ENCODE measurements at regions not wholly inside any gene's neighbourhood (a gene's known extent, or its start where the extent isn't known, plus 50 kb on each side); places are given as distances from the start of the nearest gene placed in this dataset.

GRCh38 chr4:136395212-136395722, 1137.0 kb downstream of the PCDH18 start:
- H3K36me3 Mint-ChIP-seq, result no peaks in the 10 kb centered on the region

GRCh38 chr4:136392576-136392975, 1139.7 kb downstream of the PCDH18 start:
- Mint-ChIP-seq H3K36me3 (no peaks in the 10 kb centered on the region), H3K27me3 (no peaks in the 10 kb centered on the region), H3K9me3 (peaks cover 2 to 4% (median 2%) of the 10 kb centered on the region in 3 donors), H3K4me3 (no peak overlapping the region), H3K4me1 (no peaks in the 10 kb centered on the region), H3K27ac (no peak overlapping the region)

More at GRCh38 chr4:136395212-136395722, 1137.0 kb downstream of the PCDH18 start:
- no peaks in the 10 kb centered on the region for H3K27me3 Mint-ChIP-seq
- peaks cover 2 to 4% (median 3%) of the 10 kb centered on the region in 3 donors for H3K9me3 Mint-ChIP-seq
- H3K27ac Mint-ChIP-seq, result no peak overlapping the region
- H3K4me1 Mint-ChIP-seq, result no peaks in the 10 kb centered on the region
- H3K4me3 Mint-ChIP-seq, result no peak overlapping the region

GRCh38 chr4:136390824-136391223, 1141.5 kb downstream of the PCDH18 start:
- no peaks in the 10 kb centered on the region for H3K4me1 Mint-ChIP-seq
- H3K9me3 Mint-ChIP-seq, result peaks cover 0 to 2% (median 2%) of the 10 kb centered on the region in 3 donors
- H3K36me3 Mint-ChIP-seq, result no peaks in the 10 kb centered on the region
- H3K27me3 Mint-ChIP-seq, result no peaks in the 10 kb centered on the region
- no peak overlapping the region for H3K27ac Mint-ChIP-seq
- H3K4me3 Mint-ChIP-seq, result no peak overlapping the region

- no peaks in the 10 kb centered on the region for H3K27me3 Mint-ChIP-seq
- H3K4me3 Mint-ChIP-seq, result no peak overlapping the region
- H3K4me1 Mint-ChIP-seq, result no peaks in the 10 kb centered on the region
- H3K9me3 Mint-ChIP-seq, result peaks cover 0 to 2% (median 0%) of the 10 kb centered on the region in 3 donors
- H3K36me3 Mint-ChIP-seq, result no peaks in the 10 kb centered on the region
- no peak overlapping the region for H3K27ac Mint-ChIP-seq
Measured at GRCh38 chr4:136383082-136383481, 1149.2 kb downstream of the PCDH18 start.

- Mint-ChIP-seq H3K27ac (no peak overlapping the region), H3K36me3 (no peaks in the 10 kb centered on the region), H3K27me3 (no peaks in the 10 kb centered on the region), H3K4me3 (no peak overlapping the region), H3K9me3 (peaks cover 2 to 7% (median 3%) of the 10 kb centered on the region in 3 donors), H3K4me1 (no peaks in the 10 kb centered on the region)
Measured at GRCh38 chr4:136371231-136371630, 1161.1 kb downstream of the PCDH18 start.

- no peaks in the 10 kb centered on the region for H3K27me3 Mint-ChIP-seq
- H3K36me3 Mint-ChIP-seq, result no peaks in the 10 kb centered on the region
- no peak overlapping the region for H3K4me3 Mint-ChIP-seq
- H3K27ac Mint-ChIP-seq, result no peak overlapping the region
- no peaks in the 10 kb centered on the region for H3K4me1 Mint-ChIP-seq
- peaks cover 0 to 10% (median 3%) of the 10 kb centered on the region in 3 donors for H3K9me3 Mint-ChIP-seq
Measured at GRCh38 chr4:136369073-136369472, 1163.2 kb downstream of the PCDH18 start.

GRCh38 chr4:136357556-136357955, 1174.7 kb downstream of the PCDH18 start:
- H3K4me1 Mint-ChIP-seq, result no peaks in the 10 kb centered on the region
- H3K27me3 Mint-ChIP-seq, result no peaks in the 10 kb centered on the region
- H3K36me3 Mint-ChIP-seq, result peaks cover 3% of the 10 kb centered on the region
- no peak overlapping the region for H3K27ac Mint-ChIP-seq
- H3K4me3 Mint-ChIP-seq, result no peak overlapping the region
- H3K9me3 Mint-ChIP-seq, result peaks cover 0 to 11% (median 1%) of the 10 kb centered on the region in 3 donors

GRCh38 chr4:136355970-136356369, 1176.3 kb downstream of the PCDH18 start:
- Mint-ChIP-seq H3K4me3 (no peak overlapping the region), H3K36me3 (peaks cover 3% of the 10 kb centered on the region), H3K4me1 (no peaks in the 10 kb centered on the region)

GRCh38 chr4:136343340-136343739, 1189.0 kb downstream of the PCDH18 start:
- Mint-ChIP-seq H3K27me3 (no peaks in the 10 kb centered on the region), H3K9me3 (peaks cover 7 to 17% (median 10%) of the 10 kb centered on the region in 3 donors), H3K4me1 (no peaks in the 10 kb centered on the region), H3K27ac (no peak overlapping the region), H3K4me3 (no peak overlapping the region), H3K36me3 (no peaks in the 10 kb centered on the region)

More at GRCh38 chr4:136355970-136356369, 1176.3 kb downstream of the PCDH18 start:
- H3K27me3 Mint-ChIP-seq, result no peaks in the 10 kb centered on the region
- no peak overlapping the region for H3K27ac Mint-ChIP-seq
- H3K9me3 Mint-ChIP-seq, result peaks cover 0 to 11% (median 1%) of the 10 kb centered on the region in 3 donors

GRCh38 chr4:136342666-136343065, 1189.6 kb downstream of the PCDH18 start:
- Mint-ChIP-seq H3K27ac (no peak overlapping the region), H3K4me3 (no peak overlapping the region)

GRCh38 chr4:136337216-136337615, 1195.1 kb downstream of the PCDH18 start:
- Mint-ChIP-seq H3K27me3 (no peaks in the 10 kb centered on the region), H3K27ac (no peak overlapping the region), H3K36me3 (no peaks in the 10 kb centered on the region), H3K9me3 (peaks cover 3 to 8% (median 6%) of the 10 kb centered on the region in 3 donors), H3K4me3 (no peak overlapping the region), H3K4me1 (no peaks in the 10 kb centered on the region)

More at GRCh38 chr4:136342666-136343065, 1189.6 kb downstream of the PCDH18 start:
- H3K4me1 Mint-ChIP-seq, result no peaks in the 10 kb centered on the region
- peaks cover 7 to 17% (median 10%) of the 10 kb centered on the region in 3 donors for H3K9me3 Mint-ChIP-seq
- no peaks in the 10 kb centered on the region for H3K36me3 Mint-ChIP-seq
- H3K27me3 Mint-ChIP-seq, result no peaks in the 10 kb centered on the region

- Mint-ChIP-seq H3K27me3 (no peaks in the 10 kb centered on the region), H3K27ac (no peak overlapping the region), H3K36me3 (no peaks in the 10 kb centered on the region), H3K4me1 (no peaks in the 10 kb centered on the region), H3K9me3 (peaks cover 3 to 8% (median 6%) of the 10 kb centered on the region in 3 donors), H3K4me3 (no peak overlapping the region)
Measured at GRCh38 chr4:136336479-136336878, 1195.8 kb downstream of the PCDH18 start.

- Mint-ChIP-seq H3K9me3 (no peaks in the 10 kb centered on the region), H3K4me3 (no peak overlapping the region), H3K27ac (no peak overlapping the region), H3K4me1 (no peaks in the 10 kb centered on the region), H3K27me3 (no peaks in the 10 kb centered on the region), H3K36me3 (no peaks in the 10 kb centered on the region)
Measured at GRCh38 chr4:136329042-136329662, 1203.1 kb downstream of the PCDH18 start.

GRCh38 chr4:136328131-136328530, 1204.2 kb downstream of the PCDH18 start:
- Mint-ChIP-seq H3K4me1 (no peaks in the 10 kb centered on the region), H3K9me3 (no peaks in the 10 kb centered on the region), H3K27me3 (no peaks in the 10 kb centered on the region), H3K27ac (no peak overlapping the region), H3K36me3 (no peaks in the 10 kb centered on the region), H3K4me3 (no peak overlapping the region)

GRCh38 chr4:136320465-136320813, 1211.9 kb downstream of the PCDH18 start:
- no peak overlapping the region for H3K27ac Mint-ChIP-seq
- no peaks in the 10 kb centered on the region for H3K36me3 Mint-ChIP-seq
- no peaks in the 10 kb centered on the region for H3K27me3 Mint-ChIP-seq
- peaks cover 0 to 3% (median 3%) of the 10 kb centered on the region in 3 donors for H3K9me3 Mint-ChIP-seq
- no peaks in the 10 kb centered on the region for H3K4me1 Mint-ChIP-seq
- no peak overlapping the region for H3K4me3 Mint-ChIP-seq
